SU-DHL-6 (cell line): ENCODE measurements at regions not wholly inside any gene's neighbourhood (a gene's known extent, or its start where the extent isn't known, plus 50 kb on each side); places are given as distances from the start of the nearest gene placed in this dataset.

Experiments
- CTCF ChIP-seq: fragments of 200-600 bp; sonication (generic); IDR thresholded peaks from one replicate; pipeline ENCODE4 v1.5.1; 2017; ENCODE audit warnings: antibody characterized with exemption, mild to moderate bottlenecking, low read length, moderate library complexity; ENCODE audit not compliant: insufficient read depth, poor library complexity, severe bottlenecking
- EZH2phosphoT487 ChIP-seq: fragments of 200-600 bp; sonication (generic), shearing (Covaris generic); conservative IDR thresholded peaks from 2 replicates; pipeline ENCODE4 v1.6.1; 2018; ENCODE audit warnings: mild to moderate bottlenecking, antibody characterized with exemption, low read length, moderate library complexity, mixed read lengths

GRCh38 chr7:81036057-81036456 lies 117.2 kb upstream of the SEMA3C start:
- no peak for TF ChIP-seq CTCF
- TF ChIP-seq EZH2phosphoT487 = no peak
